ENCODE measurements at regions not wholly inside any gene's neighbourhood (a gene's known extent, or its start where the extent isn't known, plus 50 kb on each side); places are given as distances from the start of the nearest gene placed in this dataset.

DNA sequence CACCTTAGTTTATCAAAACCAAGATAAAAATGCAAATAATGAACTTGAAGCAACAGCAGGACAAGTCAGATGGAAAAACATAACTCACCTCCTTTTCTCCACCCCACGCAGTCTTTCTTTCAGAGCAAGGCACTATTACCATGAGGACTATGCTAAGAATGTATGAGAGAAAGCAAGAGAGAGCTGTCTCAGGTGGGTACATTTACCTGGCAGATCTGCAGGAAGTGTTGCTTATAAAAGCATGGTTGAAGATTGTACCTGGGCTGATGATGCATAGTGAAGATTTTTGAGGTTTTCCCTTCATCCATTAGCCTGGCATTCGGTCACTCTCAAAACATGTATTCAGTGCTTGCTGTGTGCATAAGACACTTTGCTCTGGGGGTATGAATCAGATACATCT, 68.8 kb upstream of the IFNG-AS1 start:
- Histone ChIP-seq H3K9me3 (ENCODE audit: control insufficient read depth, insufficient read depth, low read depth, low read length) (no peaks in the 10 kb centered on the region), H3K4me1 (ENCODE audit: control insufficient read depth, insufficient read depth, low read length) (peaks cover 3% of the 10 kb centered on the region), H3K4me3 (ENCODE audit: low read depth, low read length) (no peak overlapping the region), H3K27ac (ENCODE audit: extremely low read depth, low read depth, low read length) (no peak overlapping the region), H3K36me3 (ENCODE audit: control insufficient read depth in 2 of 2, insufficient read depth in 1 of 2, low read length in 2 of 2) (no peaks in the 10 kb centered on the region)
- POLR2A ChIA-PET = no interaction called here
- TF ChIP-seq ZNF16 (tag by site-specific recombination; IDR thresholded peaks at IDR 0.05; ENCODE audit: low read depth) (no peak), ZNF510 (tag by site-specific recombination; IDR thresholded peaks at IDR 0.05; ENCODE audit: insufficient replicate concordance) (no peak), MEIS1 (CRISPR knock-in tag; IDR thresholded peaks at IDR 0.05; ENCODE audit: borderline replicate concordance) (no peak), ZNF311 (tag by site-specific recombination; IDR thresholded peaks at IDR 0.05; ENCODE audit: borderline replicate concordance) (no peak), ZNF140 (tag by site-specific recombination; IDR thresholded peaks at IDR 0.05) (no peak), ZNF426 (tag by site-specific recombination; IDR thresholded peaks at IDR 0.05) (no peak), KLF16 (tag by site-specific recombination; IDR thresholded peaks at IDR 0.05) (no peak), ZNF670 (tag by site-specific recombination; IDR thresholded peaks at IDR 0.05; ENCODE audit: low read depth) (no peak), WT1 (tag by site-specific recombination; IDR thresholded peaks at IDR 0.05) (no peak), ZNF274 (IDR thresholded peaks at IDR 0.05; ENCODE audit: low read length) (no peak), ZNF274 (tag by site-specific recombination; IDR thresholded peaks at IDR 0.05; ENCODE audit: borderline replicate concordance) (no peak), ZNF404 (tag by site-specific recombination; IDR thresholded peaks at IDR 0.05) (no peak), ZNF776 (tag by site-specific recombination; IDR thresholded peaks at IDR 0.05; ENCODE audit: borderline replicate concordance) (no peak), HOXD13 (CRISPR knock-in tag; IDR thresholded peaks at IDR 0.05; ENCODE audit: borderline replicate concordance) (no peak), ZNF202 (tag by site-specific recombination; IDR thresholded peaks at IDR 0.05; ENCODE audit: borderline replicate concordance) (no peak), ZNF558 (tag by site-specific recombination; IDR thresholded peaks at IDR 0.05) (no peak)
- TF ChIP-seq, protein P1, sequence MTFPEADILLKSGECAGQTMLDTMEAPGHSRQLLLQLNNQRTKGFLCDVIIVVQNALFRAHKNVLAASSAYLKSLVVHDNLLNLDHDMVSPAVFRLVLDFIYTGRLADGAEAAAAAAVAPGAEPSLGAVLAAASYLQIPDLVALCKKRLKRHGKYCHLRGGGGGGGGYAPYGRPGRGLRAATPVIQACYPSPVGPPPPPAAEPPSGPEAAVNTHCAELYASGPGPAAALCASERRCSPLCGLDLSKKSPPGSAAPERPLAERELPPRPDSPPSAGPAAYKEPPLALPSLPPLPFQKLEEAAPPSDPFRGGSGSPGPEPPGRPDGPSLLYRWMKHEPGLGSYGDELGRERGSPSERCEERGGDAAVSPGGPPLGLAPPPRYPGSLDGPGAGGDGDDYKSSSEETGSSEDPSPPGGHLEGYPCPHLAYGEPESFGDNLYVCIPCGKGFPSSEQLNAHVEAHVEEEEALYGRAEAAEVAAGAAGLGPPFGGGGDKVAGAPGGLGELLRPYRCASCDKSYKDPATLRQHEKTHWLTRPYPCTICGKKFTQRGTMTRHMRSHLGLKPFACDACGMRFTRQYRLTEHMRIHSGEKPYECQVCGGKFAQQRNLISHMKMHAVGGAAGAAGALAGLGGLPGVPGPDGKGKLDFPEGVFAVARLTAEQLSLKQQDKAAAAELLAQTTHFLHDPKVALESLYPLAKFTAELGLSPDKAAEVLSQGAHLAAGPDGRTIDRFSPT (tag by site-specific recombination; IDR thresholded peaks at IDR 0.05) = no peak
- TF ChIP-seq, protein P2, sequence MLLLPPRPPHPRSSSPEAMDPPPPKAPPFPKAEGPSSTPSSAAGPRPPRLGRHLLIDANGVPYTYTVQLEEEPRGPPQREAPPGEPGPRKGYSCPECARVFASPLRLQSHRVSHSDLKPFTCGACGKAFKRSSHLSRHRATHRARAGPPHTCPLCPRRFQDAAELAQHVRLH (tag by site-specific recombination; IDR thresholded peaks at IDR 0.05) = no peak
- TF ChIP-seq, protein P3, sequence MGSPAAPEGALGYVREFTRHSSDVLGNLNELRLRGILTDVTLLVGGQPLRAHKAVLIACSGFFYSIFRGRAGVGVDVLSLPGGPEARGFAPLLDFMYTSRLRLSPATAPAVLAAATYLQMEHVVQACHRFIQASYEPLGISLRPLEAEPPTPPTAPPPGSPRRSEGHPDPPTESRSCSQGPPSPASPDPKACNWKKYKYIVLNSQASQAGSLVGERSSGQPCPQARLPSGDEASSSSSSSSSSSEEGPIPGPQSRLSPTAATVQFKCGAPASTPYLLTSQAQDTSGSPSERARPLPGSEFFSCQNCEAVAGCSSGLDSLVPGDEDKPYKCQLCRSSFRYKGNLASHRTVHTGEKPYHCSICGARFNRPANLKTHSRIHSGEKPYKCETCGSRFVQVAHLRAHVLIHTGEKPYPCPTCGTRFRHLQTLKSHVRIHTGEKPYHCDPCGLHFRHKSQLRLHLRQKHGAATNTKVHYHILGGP (tag by site-specific recombination; IDR thresholded peaks at IDR 0.05) = no peak
- CTCF ChIA-PET = interaction anchor here (0.9 to 1.8 kb wide), 2 partner anchors 23 to 564 kb away, joined by 4 to 5 read pairs; no protein-coding TSS in a partner anchor

DNA sequence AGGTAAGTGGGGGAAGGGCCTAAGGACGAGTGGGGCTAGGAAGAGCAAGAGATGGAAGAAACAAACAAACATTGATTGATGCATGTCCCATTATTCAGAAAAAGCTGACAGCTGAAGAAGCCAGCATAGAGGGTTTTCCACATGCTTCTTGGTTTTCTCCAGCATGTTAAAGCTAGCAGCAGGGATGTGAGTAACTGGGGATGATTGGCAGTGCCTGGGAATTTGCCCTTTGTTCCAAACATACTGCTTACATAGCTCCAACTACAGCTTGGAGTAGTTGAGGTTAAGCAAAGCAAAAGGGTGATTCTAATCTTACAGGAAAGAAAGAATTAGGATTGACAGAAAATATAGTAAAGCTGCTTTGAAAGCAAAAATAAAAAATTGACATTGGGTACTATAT, 68.0 kb upstream of the IFNG-AS1 start:
- TF ChIP-seq KLF8 (tag by site-specific recombination; IDR thresholded peaks at IDR 0.05) = no peak
- no peak for TF ChIP-seq ZNF146 (tag by site-specific recombination; IDR thresholded peaks at IDR 0.05)
- no peak for TF ChIP-seq ZNF843 (tag by site-specific recombination; IDR thresholded peaks at IDR 0.05)
- TF ChIP-seq, protein P3 (tag by site-specific recombination; IDR thresholded peaks at IDR 0.05) = no peak
- no peak for TF ChIP-seq HOXA7 (CRISPR knock-in tag; IDR thresholded peaks at IDR 0.05; ENCODE audit: borderline replicate concordance)
- TF ChIP-seq, protein P4, sequence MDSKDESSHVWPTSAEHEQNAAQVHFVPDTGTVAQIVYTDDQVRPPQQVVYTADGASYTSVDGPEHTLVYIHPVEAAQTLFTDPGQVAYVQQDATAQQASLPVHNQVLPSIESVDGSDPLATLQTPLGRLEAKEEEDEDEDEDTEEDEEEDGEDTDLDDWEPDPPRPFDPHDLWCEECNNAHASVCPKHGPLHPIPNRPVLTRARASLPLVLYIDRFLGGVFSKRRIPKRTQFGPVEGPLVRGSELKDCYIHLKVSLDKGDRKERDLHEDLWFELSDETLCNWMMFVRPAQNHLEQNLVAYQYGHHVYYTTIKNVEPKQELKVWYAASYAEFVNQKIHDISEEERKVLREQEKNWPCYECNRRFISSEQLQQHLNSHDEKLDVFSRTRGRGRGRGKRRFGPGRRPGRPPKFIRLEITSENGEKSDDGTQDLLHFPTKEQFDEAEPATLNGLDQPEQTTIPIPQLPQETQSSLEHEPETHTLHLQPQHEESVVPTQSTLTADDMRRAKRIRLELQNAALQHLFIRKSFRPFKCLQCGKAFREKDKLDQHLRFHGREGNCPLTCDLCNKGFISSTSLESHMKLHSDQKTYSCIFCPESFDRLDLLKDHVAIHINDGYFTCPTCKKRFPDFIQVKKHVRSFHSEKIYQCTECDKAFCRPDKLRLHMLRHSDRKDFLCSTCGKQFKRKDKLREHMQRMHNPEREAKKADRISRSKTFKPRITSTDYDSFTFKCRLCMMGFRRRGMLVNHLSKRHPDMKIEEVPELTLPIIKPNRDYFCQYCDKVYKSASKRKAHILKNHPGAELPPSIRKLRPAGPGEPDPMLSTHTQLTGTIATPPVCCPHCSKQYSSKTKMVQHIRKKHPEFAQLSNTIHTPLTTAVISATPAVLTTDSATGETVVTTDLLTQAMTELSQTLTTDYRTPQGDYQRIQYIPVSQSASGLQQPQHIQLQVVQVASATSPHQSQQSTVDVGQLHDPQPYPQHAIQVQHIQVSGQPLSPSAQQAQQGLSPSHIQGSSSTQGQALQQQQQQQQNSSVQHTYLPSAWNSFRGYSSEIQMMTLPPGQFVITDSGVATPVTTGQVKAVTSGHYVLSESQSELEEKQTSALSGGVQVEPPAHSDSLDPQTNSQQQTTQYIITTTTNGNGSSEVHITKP (tag by site-specific recombination; IDR thresholded peaks at IDR 0.05) = no peak
- TF ChIP-seq, protein P5, sequence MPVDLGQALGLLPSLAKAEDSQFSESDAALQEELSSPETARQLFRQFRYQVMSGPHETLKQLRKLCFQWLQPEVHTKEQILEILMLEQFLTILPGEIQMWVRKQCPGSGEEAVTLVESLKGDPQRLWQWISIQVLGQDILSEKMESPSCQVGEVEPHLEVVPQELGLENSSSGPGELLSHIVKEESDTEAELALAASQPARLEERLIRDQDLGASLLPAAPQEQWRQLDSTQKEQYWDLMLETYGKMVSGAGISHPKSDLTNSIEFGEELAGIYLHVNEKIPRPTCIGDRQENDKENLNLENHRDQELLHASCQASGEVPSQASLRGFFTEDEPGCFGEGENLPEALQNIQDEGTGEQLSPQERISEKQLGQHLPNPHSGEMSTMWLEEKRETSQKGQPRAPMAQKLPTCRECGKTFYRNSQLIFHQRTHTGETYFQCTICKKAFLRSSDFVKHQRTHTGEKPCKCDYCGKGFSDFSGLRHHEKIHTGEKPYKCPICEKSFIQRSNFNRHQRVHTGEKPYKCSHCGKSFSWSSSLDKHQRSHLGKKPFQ (tag by site-specific recombination; IDR thresholded peaks at IDR 0.05) = no peak
- TF ChIP-seq ZFP69B (tag by site-specific recombination; IDR thresholded peaks at IDR 0.05) = no peak
- Histone ChIP-seq H3K4me1 (ENCODE audit: control insufficient read depth, insufficient read depth, low read length) (peaks cover 6% of the 10 kb centered on the region), H3K4me3 (ENCODE audit: low read depth, low read length) (no peak overlapping the region), H3K27ac (ENCODE audit: extremely low read depth, low read depth, low read length) (no peak overlapping the region), H3K36me3 (ENCODE audit: control insufficient read depth in 2 of 2, insufficient read depth in 1 of 2, low read length in 2 of 2) (no peaks in the 10 kb centered on the region), H3K9me3 (ENCODE audit: control insufficient read depth, insufficient read depth, low read depth, low read length) (no peaks in the 10 kb centered on the region)
- CTCF ChIA-PET = interaction anchor here (0.5 to 1.8 kb wide), 3 partner anchors 12 to 52 kb away, joined by 3 to 5 read pairs (median 3); no protein-coding TSS in a partner anchor
- POLR2A ChIA-PET = no interaction called here

All from HEK293 (cell line).